SK-N-SH (cell line): ENCODE measurements at regions not wholly inside any gene's neighbourhood (a gene's known extent, or its start where the extent isn't known, plus 50 kb on each side); places are given as distances from the start of the nearest gene placed in this dataset.

Experiments used
- CTCF ChIA-PET: fragments of 300-600, 350-600 bp; formaldehyde crosslinking; extraction: SDS; loops from one replicate; lab custom pipeline; 2021; lab: Yijun Ruan, JAX
- POLR2A ChIA-PET: fragments of 350-600 bp; sonication (Branson Sonifier 250); formaldehyde crosslinking; extraction: SDS; loops from one replicate; lab custom pipeline; 2020; ENCODE audit warnings: antibody characterized with exemption, inconsistent platforms; lab: Yijun Ruan, JAX
- DNase-seq: peaks from one replicate; pipeline ENCODE4 v3.0.0; 2012
- H2AFZ ChIP-seq: fragments of 200-600 bp; sonication (generic); 2 replicates; pipeline ENCODE4 v1.8.1; 2016; ENCODE audit warnings: antibody characterized with exemption, mild to moderate bottlenecking, low read depth
- H3F3A ChIP-seq: fragments of 200-600 bp; sonication (generic); replicated peaks from 2 replicates; pipeline ENCODE3; 2016; ENCODE audit warnings: antibody characterized with exemption, mild to moderate bottlenecking; ENCODE audit not compliant: insufficient read depth
- H3K27ac ChIP-seq, 2 experiments: fragments of 200-500 bp in 1 of 2; fragments of 200-600 bp in 1 of 2; sonication (Bioruptor generic) in 1 of 2; sonication (generic), shearing (Covaris generic) in 1 of 2; 2 replicates each; pipeline versions ENCODE4 v1.5.1 to v1.6.1; 2014 to 2016; ENCODE audit warnings: low read depth in 2 of 2, inconsistent platforms in 1 of 2, low read length in 1 of 2, mild to moderate bottlenecking in 1 of 2, mixed read lengths in 1 of 2
- H3K27me3 ChIP-seq: fragments of 200-600 bp; sonication (generic), shearing (Covaris generic); 2 replicates; pipeline ENCODE4 v1.6.1; 2016; ENCODE audit warnings: mixed run types; ENCODE audit not compliant: insufficient read depth
- H3K36me3 ChIP-seq, 2 experiments: fragments of 200-500 bp in 1 of 2; fragments of 200-600 bp in 1 of 2; sonication (Bioruptor generic) in 1 of 2; sonication (generic) in 1 of 2; replicated peaks in 1 of 2; 2 replicates each; pipeline versions ENCODE3 to v1.5.1; 2014 to 2016; ENCODE audit warnings: low read length in 1 of 2, mild to moderate bottlenecking in 1 of 2; ENCODE audit not compliant: insufficient read depth in 2 of 2, control insufficient read depth in 1 of 2
- H3K4me1 ChIP-seq, 2 experiments: fragments of 200-500 bp in 1 of 2; fragments of 200-600 bp in 1 of 2; sonication (Bioruptor generic) in 1 of 2; sonication (generic), shearing (Covaris generic) in 1 of 2; 2 replicates each; pipeline versions ENCODE4 v1.5.1 to v1.6.1; 2014 to 2016; ENCODE audit warnings: low read depth in 1 of 2, low read length in 1 of 2, mixed run types in 1 of 2; ENCODE audit not compliant: insufficient read depth in 2 of 2, control insufficient read depth in 1 of 2
- H3K4me2 ChIP-seq: fragments of 200-600 bp; sonication (generic), shearing (Covaris generic); 2 replicates; pipeline ENCODE4 v1.6.1; 2017; ENCODE audit warnings: mixed run types
- H3K4me3 ChIP-seq, 2 experiments: fragments of 200-500 bp in 1 of 2; fragments of 200-600 bp in 1 of 2; sonication (Bioruptor generic) in 1 of 2; sonication (generic), shearing (Covaris generic) in 1 of 2; 2 replicates each; pipeline versions ENCODE4 v1.5.1 to v1.8.1; 2014 to 2016; ENCODE audit warnings: low read depth in 2 of 2, inconsistent platforms in 1 of 2, low read length in 1 of 2, mild to moderate bottlenecking in 1 of 2, mixed read lengths in 1 of 2, moderate library complexity in 1 of 2
- H3K79me2 ChIP-seq: fragments of 200-600 bp; sonication (generic); 2 replicates; pipeline ENCODE4 v1.8.1; 2017; ENCODE audit warnings: mild to moderate bottlenecking; ENCODE audit not compliant: insufficient read depth
- H3K9ac ChIP-seq: fragments of 200-600 bp; sonication (generic); 2 replicates; pipeline ENCODE4 v1.6.1; 2017; ENCODE audit warnings: mixed run types
- H3K9me2 ChIP-seq: fragments of 200-600 bp; sonication (generic); 2 replicates; pipeline ENCODE4 v1.6.1; 2017; ENCODE audit warnings: mixed run types
- H3K9me3 ChIP-seq: fragments of 200-600 bp; sonication (generic); 2 replicates; pipeline ENCODE4 v1.6.1; 2017; ENCODE audit warnings: mixed run types, mild to moderate bottlenecking, moderate library complexity
- H4K20me1 ChIP-seq: fragments of 200-600 bp; sonication (generic); 2 replicates; pipeline ENCODE4 v1.6.1; 2017; ENCODE audit warnings: mild to moderate bottlenecking, mixed run types; ENCODE audit not compliant: insufficient read depth
- CHD2 ChIP-seq: fragments of 150-350 bp; IDR thresholded peaks from 2 replicates; pipeline ENCODE4 v1.6.1; 2018; ENCODE audit warnings: low read length; ENCODE audit not compliant: partially characterized antibody
- ELF1 ChIP-seq: IDR thresholded peaks from 2 replicates; pipeline ENCODE4 v1.4.0; 2012
- EP300 ChIP-seq, 2 experiments: IDR thresholded peaks; 2 replicates each; pipeline versions ENCODE4 v1.4.0 to v1.6.1; 2012; ENCODE audit warnings: borderline replicate concordance in 1 of 2, low read depth in 1 of 2, low read length in 1 of 2
- FOXM1 ChIP-seq: IDR thresholded peaks from 2 replicates; pipeline ENCODE4 v1.4.0; 2012; ENCODE audit warnings: low read depth, mild to moderate bottlenecking
- GATA2 ChIP-seq: sonication (generic); formaldehyde crosslinking; IDR thresholded peaks from 2 replicates; pipeline ENCODE4 v1.5.0; 2020; ENCODE audit warnings: mild to moderate bottlenecking, missing genetic modification reagents
- JUND ChIP-seq: IDR thresholded peaks from 2 replicates; pipeline ENCODE4 v1.4.0; 2012
- MEF2A ChIP-seq: IDR thresholded peaks from 2 replicates; pipeline ENCODE4 v1.4.0; 2012; ENCODE audit warnings: low read depth, borderline replicate concordance
- MXI1 ChIP-seq: IDR thresholded peaks from 2 replicates; pipeline ENCODE4 v1.6.1; 2012; ENCODE audit warnings: mild to moderate bottlenecking, low read depth, low read length, improper control_type of control experiment
- NFIC ChIP-seq: IDR thresholded peaks from 2 replicates; pipeline ENCODE4 v1.4.0; 2012; ENCODE audit warnings: borderline replicate concordance
- NRF1 ChIP-seq: IDR thresholded peaks from 2 replicates; pipeline ENCODE4 v1.6.1; 2012; ENCODE audit warnings: low read depth, mild to moderate bottlenecking, low read length
- RAD21 ChIP-seq: IDR thresholded peaks from 2 replicates; pipeline ENCODE4 v1.6.1; 2012; ENCODE audit warnings: mild to moderate bottlenecking, low read length
- RCOR1 ChIP-seq: fragments of 150-350 bp; IDR thresholded peaks from 2 replicates; pipeline ENCODE4 v1.6.1; 2017; ENCODE audit warnings: antibody characterized with exemption, low read length
- RFX5 ChIP-seq: IDR thresholded peaks from 2 replicates; pipeline ENCODE4 v1.6.1; 2012; ENCODE audit warnings: mild to moderate bottlenecking, improper control_type of control experiment, low read length
- SIN3A ChIP-seq: IDR thresholded peaks from 2 replicates; pipeline ENCODE4 v1.6.1; 2012; ENCODE audit warnings: low read depth, mild to moderate bottlenecking, low read length, moderate library complexity, borderline replicate concordance
- TAF1 ChIP-seq: IDR thresholded peaks from 2 replicates; pipeline ENCODE4 v1.6.1; 2012; ENCODE audit warnings: low read depth, mild to moderate bottlenecking, low read length, moderate library complexity, borderline replicate concordance
- WGBS: methylation state at CpG from one replicate; pipeline ENCODE4 v1.1.6; 2017; ENCODE audit warnings: low lambda C conversion rate; 5-methylcytosine and 5-hydroxymethylcytosine counted together
- TF ChIP-seq, protein P1 (sequence below): IDR thresholded peaks from 2 replicates; pipeline ENCODE4 v1.4.0; 2012; ENCODE audit warnings: low read depth

DNA sequence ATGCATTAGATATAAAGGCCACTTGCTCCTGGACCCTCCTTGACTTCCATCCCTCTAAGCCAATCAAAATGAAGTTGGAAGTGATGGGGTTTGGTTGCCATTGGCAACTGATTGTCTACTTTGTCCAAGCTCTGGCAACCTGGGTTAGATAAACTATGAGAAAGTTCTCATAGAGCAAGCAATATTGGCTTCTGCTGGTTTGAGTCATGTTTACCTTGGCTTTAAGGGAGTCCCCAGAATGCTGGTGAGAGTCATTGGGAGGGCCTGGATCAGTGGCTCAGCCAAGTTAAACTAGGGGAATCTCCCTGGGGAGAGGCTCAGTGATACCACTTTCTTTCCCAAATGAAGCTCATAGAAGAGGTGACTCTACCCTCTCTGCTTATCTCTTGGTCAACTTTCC, 176.3 kb upstream of the ROPN1 start:
- Histone ChIP-seq H3K4me3 (no peak overlapping the region), H3K4me1 (peaks cover 0 to 19% of the 10 kb centered on the region in 2 experiments; a peak in 2 of 4 replicates), H3K79me2 (no peaks in the 10 kb centered on the region; the same call in 1 of the 2 replicates), H3K27me3 (no peaks in the 10 kb centered on the region), H3K4me2 (no peak overlapping the region), H3K9me3 (no peaks in the 10 kb centered on the region), H3K9ac (no peak overlapping the region), H3F3A (no peaks in the 10 kb centered on the region), H3K36me3 (no peaks in the 10 kb centered on the region), H4K20me1 (no peaks in the 10 kb centered on the region), H3K27ac (peak overlapping the region in 1 of 2 experiments; percentile 33; a peak in 1 of 4 replicates), H3K9me2 (no peaks in the 10 kb centered on the region), H2AFZ (no peak overlapping the region)
- ChIA-PET POLR2A (no interaction called here), CTCF (no interaction called here)
- TF ChIP-seq MXI1 (no peak), EP300 (IDR thresholded peaks at IDR 0.05; ENCODE audit: borderline replicate concordance in 1 of 2, low read depth in 1 of 2, low read length in 1 of 2) (no peak), TAF1 (no peak), RFX5 (no peak), ELF1 (no peak), JUND (no peak), MEF2A (no peak)
- DNase-seq = no peak

DNA sequence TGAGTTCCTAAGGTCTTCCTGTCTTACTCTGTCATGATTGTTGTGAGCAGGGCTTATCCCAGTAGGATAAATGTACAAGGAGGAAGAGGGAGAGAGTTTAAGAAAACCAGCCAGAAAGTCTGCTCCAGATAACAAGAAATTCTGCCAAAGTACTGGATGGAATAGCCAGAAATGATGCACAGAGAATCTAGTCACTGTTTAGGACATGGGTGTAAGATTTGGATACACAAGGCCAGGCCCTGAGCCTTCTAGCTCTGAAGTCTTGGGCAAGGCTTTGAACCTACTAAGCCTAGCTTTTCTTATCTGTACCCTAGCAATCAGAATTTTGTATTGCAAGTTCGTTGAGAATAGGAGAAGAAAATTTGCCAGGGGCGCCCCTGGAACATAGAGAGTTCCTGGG, 180.4 kb upstream of the ROPN1 start:
- H3K4me1 ChIP-seq = peaks cover 0 to 47% of the 10 kb centered on the region in 2 experiments; a peak in 2 of 4 replicates
- 57% methylated on average over 2 of the region's 2 CpGs for WGBS
- H3K36me3 ChIP-seq = no peaks in the 10 kb centered on the region
- no peaks in the 10 kb centered on the region for H3K9me2 ChIP-seq
- no peak overlapping the region for H3K9ac ChIP-seq
- POLR2A ChIA-PET = interaction anchor here (0.6 kb wide), 1 partner anchor 76 kb away, joined by 3 read pairs; no protein-coding TSS in a partner anchor
- no peaks in the 10 kb centered on the region for H3K27me3 ChIP-seq
- H3F3A ChIP-seq = no peaks in the 10 kb centered on the region
- no peak overlapping the region for H2AFZ ChIP-seq
- TF ChIP-seq ELF1 (no peak), FOXM1 (no peak), RAD21 (no peak), NRF1 (no peak), SIN3A (no peak)
- TF ChIP-seq, protein P1, sequence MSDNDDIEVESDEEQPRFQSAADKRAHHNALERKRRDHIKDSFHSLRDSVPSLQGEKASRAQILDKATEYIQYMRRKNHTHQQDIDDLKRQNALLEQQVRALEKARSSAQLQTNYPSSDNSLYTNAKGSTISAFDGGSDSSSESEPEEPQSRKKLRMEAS = no peak
- no peaks in the 10 kb centered on the region for H3K9me3 ChIP-seq
- CTCF ChIA-PET = interaction anchor here (1.8 to 2.8 kb wide), 2 partner anchors 9 to 109 kb away, joined by 6 to 8 read pairs; no protein-coding TSS in a partner anchor
- H4K20me1 ChIP-seq = no peaks in the 10 kb centered on the region
- no peak for DNase-seq
- H3K4me3 ChIP-seq = no peak overlapping the region
- H3K79me2 ChIP-seq = no peaks in the 10 kb centered on the region; the same call in 1 of the 2 replicates
- no peak overlapping the region for H3K4me2 ChIP-seq
- H3K27ac ChIP-seq = peak overlapping the region in 1 of 2 experiments; percentile 99; a peak in 2 of 4 replicates

DNA sequence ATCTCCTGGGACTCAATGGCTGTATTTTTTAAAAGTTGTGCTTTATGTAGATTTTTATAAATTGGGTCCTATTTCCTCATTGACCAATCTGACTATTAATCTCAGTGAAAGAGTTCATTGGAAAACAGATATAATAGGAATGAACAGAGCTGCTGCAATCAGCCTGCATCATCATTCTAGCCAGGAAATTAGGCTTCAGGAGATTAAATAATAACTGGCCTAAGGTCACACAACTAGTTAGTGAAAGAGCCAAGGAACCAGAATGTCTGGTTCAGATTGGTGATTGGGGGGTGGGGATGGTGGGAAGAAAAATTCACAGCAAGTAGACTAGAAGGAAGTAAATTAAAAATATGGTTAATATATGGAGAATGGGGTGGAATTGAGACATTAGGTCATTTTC, 180.9 kb upstream of the ROPN1 start:
- Histone ChIP-seq H3K9ac (no peak overlapping the region), H3K36me3 (no peaks in the 10 kb centered on the region), H3K4me3 (no peak overlapping the region), H2AFZ (no peak overlapping the region), H3K27ac (peak overlapping the region in 1 of 2 experiments; percentile 99; a peak in 2 of 4 replicates), H3K9me3 (no peaks in the 10 kb centered on the region), H3K9me2 (no peaks in the 10 kb centered on the region), H4K20me1 (no peaks in the 10 kb centered on the region), H3K27me3 (no peaks in the 10 kb centered on the region), H3K4me2 (no peak overlapping the region), H3K79me2 (no peaks in the 10 kb centered on the region; the same call in 1 of the 2 replicates), H3F3A (no peaks in the 10 kb centered on the region), H3K4me1 (peaks cover 0 to 48% of the 10 kb centered on the region in 2 experiments; a peak in 2 of 4 replicates)
- TF ChIP-seq CHD2 (peak; percentile 27), GATA2 (CRISPR knock-in tag) (peak; percentile 55), JUND (no peak), RCOR1 (peak; percentile 27; the same call in 1 of the 2 replicates), NFIC (no peak), RAD21 (peak; percentile 15; the same call in 1 of the 2 replicates), EP300 (IDR thresholded peaks at IDR 0.05; ENCODE audit: borderline replicate concordance in 1 of 2, low read depth in 1 of 2, low read length in 1 of 2) (peak in 1 of 2 experiments; percentile 86; a peak in 2 of 4 replicates)
- peak; percentile 13 for DNase-seq
- ChIA-PET POLR2A (no interaction called here), CTCF (interaction anchor here (0.7 to 2.8 kb wide), 2 partner anchors 35 to 108 kb away, joined by 3 to 8 read pairs; no protein-coding TSS in a partner anchor)
